ENCODE measurements at regions not wholly inside any gene's neighbourhood (a gene's known extent, or its start where the extent isn't known, plus 50 kb on each side); places are given as distances from the start of the nearest gene placed in this dataset.

- DNase-seq (ENCODE audit: low spot score): peak; percentile 78
Observed at GRCh38 chr14:100438678-100439592, 115.8 kb downstream of the SLC25A47 start.

- DNase-seq (ENCODE audit: low spot score): peak; percentile 13
Observed at GRCh38 chr14:100439781-100440180, 116.6 kb downstream of the SLC25A47 start.

GRCh38 chr14:100440207-100440631, 117.1 kb downstream of the SLC25A47 start:
- peak; percentile 49 for DNase-seq (ENCODE audit: low spot score)

GRCh38 chr14:100440758-100441203, 117.6 kb downstream of the SLC25A47 start:
- DNase-seq (ENCODE audit: low spot score): no peak

GRCh38 chr14:100441271-100441947, 118.3 kb downstream of the SLC25A47 start:
- DNase-seq (ENCODE audit: low spot score): no peak

GRCh38 chr14:100442036-100442435, 118.9 kb downstream of the SLC25A47 start:
- no peak for DNase-seq (ENCODE audit: low spot score)

GRCh38 chr14:100442498-100443490, 119.7 kb downstream of the SLC25A47 start:
- no peak for DNase-seq (ENCODE audit: low spot score)

GRCh38 chr14:100443603-100444002, 120.5 kb downstream of the SLC25A47 start:
- peak; percentile 59 for DNase-seq (ENCODE audit: low spot score)

- DNase-seq (ENCODE audit: low spot score): no peak
Observed at GRCh38 chr14:100445436-100446088, 122.4 kb downstream of the SLC25A47 start.

GRCh38 chr14:100446572-100446971, 123.4 kb downstream of the SLC25A47 start:
- no peak for DNase-seq (ENCODE audit: low spot score)

GRCh38 chr14:100448376-100448775, 125.2 kb downstream of the SLC25A47 start:
- DNase-seq (ENCODE audit: low spot score): no peak

GRCh38 chr14:100449225-100449987, 126.3 kb downstream of the SLC25A47 start:
- no peak for DNase-seq (ENCODE audit: low spot score)

GRCh38 chr14:100450049-100450448, 126.9 kb downstream of the SLC25A47 start:
- DNase-seq (ENCODE audit: low spot score): no peak

- no peak for DNase-seq (ENCODE audit: low spot score)
Observed at GRCh38 chr14:100450736-100451135, 127.6 kb downstream of the SLC25A47 start.

GRCh38 chr14:100451264-100451663, 128.1 kb downstream of the SLC25A47 start:
- no peak for DNase-seq (ENCODE audit: low spot score)

GRCh38 chr14:100453930-100454329, 130.8 kb downstream of the SLC25A47 start:
- no peak for DNase-seq (ENCODE audit: low spot score)

- no peak for DNase-seq (ENCODE audit: low spot score)
Observed at GRCh38 chr14:100454437-100454836, 131.3 kb downstream of the SLC25A47 start.

GRCh38 chr14:100463937-100464336, 123.3 kb downstream of the BEGAIN start:
- no peak for DNase-seq (ENCODE audit: low spot score)

GRCh38 chr14:100466111-100466856, 120.9 kb downstream of the BEGAIN start:
- DNase-seq (ENCODE audit: low spot score): no peak
